Choroid plexus epithelial cell (primary cell): ENCODE measurements at regions not wholly inside any gene's neighbourhood (a gene's known extent, or its start where the extent isn't known, plus 50 kb on each side); places are given as distances from the start of the nearest gene placed in this dataset.
A peak's percentile ranks its signal among the peaks of the same experiment; 100 is the strongest.

Experiments used
- DNase-seq: peaks from one replicate; pipeline ENCODE4 v3.0.0-alpha.2; 2010; ENCODE audit warnings: low read depth
- H3K4me3 ChIP-seq: 2 replicates; pipeline ENCODE4 v1.5.1; 2011; ENCODE audit warnings: low read depth, mild to moderate bottlenecking, control low read depth, low read length, moderate library complexity
- TF ChIP-seq, protein P1 (sequence below): conservative IDR thresholded peaks from 2 replicates; pipeline ENCODE4 v1.5.1; 2011; ENCODE audit warnings: low read depth, mild to moderate bottlenecking, control low read depth, inconsistent platforms, low read length, moderate library complexity

DNA sequence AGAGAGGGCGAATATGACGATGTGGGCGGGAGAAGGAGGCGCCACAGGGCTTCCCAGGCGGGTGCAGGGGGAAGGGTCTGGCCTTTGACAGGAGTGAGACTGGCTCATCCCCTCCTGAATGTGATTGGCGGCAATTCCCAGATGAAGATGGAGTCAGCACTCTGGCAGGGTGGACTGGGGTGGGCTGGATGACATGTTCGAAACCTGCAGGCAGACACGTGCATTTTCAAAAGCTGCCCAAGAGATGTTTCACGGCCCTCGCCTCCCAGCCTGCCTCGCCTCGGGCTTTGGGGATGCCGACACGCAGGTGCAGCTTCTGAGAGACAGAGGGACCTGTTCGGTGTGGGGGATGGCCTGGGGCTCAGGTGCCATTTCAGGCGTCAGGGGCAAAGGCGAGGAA is 66.8 kb upstream of the AFDN start:
- H3K4me3 ChIP-seq = no peak overlapping the region
- no peak for DNase-seq
- TF ChIP-seq, protein P1, sequence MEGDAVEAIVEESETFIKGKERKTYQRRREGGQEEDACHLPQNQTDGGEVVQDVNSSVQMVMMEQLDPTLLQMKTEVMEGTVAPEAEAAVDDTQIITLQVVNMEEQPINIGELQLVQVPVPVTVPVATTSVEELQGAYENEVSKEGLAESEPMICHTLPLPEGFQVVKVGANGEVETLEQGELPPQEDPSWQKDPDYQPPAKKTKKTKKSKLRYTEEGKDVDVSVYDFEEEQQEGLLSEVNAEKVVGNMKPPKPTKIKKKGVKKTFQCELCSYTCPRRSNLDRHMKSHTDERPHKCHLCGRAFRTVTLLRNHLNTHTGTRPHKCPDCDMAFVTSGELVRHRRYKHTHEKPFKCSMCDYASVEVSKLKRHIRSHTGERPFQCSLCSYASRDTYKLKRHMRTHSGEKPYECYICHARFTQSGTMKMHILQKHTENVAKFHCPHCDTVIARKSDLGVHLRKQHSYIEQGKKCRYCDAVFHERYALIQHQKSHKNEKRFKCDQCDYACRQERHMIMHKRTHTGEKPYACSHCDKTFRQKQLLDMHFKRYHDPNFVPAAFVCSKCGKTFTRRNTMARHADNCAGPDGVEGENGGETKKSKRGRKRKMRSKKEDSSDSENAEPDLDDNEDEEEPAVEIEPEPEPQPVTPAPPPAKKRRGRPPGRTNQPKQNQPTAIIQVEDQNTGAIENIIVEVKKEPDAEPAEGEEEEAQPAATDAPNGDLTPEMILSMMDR = no peak

DNA sequence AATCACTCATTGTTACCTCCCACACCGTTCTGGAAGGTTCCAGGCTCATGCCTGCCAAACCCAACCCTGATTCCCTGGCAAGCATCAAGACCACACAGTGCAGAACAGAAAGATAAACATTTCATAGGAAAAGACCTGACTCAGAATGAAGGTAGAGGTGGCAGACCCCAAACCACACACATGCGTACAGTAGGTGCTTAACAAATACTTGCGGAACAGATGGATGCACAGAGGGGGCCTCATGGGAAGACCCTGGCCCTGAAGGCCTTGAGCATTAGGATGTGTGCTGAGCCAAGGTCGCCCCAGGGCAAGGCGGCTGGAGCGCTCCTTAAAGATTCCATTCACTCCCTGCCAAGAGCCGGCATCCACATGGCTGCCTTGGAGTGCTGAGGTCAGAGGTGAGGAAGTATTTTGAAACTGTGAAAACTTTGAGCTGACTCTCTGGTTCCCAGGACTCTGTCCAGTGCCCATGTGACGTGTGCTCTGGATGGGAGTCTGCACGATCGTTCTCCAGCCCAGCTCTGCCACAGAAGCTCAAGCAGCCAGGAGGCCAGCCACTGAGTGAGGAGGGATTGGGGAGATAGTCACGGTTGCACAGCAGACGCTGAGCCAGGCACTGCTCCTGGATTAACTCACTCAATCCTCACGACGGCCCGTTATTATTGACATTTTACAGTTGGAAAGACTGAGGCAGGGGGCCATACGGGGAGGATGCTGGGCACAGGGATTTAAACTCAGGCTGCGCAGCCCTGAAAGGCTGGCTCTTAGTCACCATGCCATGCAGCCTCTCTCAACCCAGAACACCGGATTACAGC is 65.5 kb upstream of the AFDN start:
- TF ChIP-seq, protein P1 = no peak
- H3K4me3 ChIP-seq = no peak overlapping the region
- DNase-seq = peak; percentile 78

DNA sequence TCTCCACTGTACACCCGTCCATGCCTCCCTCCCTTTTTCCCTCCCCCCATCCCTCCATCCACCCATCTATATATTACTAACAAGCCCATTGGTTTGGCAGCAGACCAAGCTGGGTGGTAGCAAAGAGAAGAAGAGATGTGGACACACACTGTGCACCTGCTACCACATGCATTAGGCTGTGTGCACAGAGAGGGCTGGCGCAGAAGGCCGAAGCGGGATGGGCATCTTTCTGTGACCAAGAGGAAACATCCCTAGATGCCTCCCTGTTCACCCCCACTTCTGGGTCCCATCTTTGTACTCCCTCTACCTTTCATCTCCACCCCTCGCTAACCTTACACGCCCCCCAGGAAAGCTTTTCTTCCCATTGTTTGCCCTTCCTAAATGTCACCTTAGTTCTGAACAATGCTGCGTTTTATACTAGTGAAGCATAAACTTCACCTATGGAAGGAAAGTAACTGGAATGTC is 64.9 kb upstream of the AFDN start:
- H3K4me3 ChIP-seq = no peak overlapping the region
- TF ChIP-seq, protein P1 = no peak
- DNase-seq = no peak

DNA sequence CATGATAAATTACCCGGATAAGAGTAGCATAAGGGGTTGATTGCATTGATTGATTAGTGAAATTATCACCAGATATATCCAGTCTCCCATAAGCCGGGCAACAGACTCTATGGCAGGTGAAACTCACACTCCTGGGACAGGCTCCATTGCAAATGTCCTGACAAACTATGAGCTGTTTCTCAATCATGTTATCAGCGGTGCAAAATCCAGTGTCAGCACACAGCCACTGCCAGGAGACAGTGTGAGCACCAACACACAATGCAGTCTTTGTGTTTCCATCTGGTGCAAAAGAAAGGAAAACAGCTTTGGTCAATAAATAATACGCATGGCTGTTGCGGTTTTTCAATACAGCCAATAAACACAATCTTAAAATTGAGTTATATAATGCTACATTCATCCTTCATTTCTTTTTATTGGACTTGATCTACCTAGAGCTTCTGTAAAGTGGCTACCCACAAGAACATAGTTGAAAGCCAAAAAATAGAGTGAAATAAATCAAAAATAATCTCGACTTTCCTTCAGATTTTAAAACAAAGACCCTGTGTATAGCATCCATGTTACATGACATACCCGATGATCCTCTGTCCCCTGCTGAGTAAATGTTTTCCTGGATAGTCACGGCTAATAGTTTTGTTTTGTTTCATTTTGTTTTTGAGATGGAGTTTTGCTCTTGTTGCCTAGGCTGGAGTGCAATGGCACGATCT is 64.3 kb upstream of the AFDN start:
- no peak overlapping the region for H3K4me3 ChIP-seq
- TF ChIP-seq, protein P1 = no peak
- no peak for DNase-seq

DNA sequence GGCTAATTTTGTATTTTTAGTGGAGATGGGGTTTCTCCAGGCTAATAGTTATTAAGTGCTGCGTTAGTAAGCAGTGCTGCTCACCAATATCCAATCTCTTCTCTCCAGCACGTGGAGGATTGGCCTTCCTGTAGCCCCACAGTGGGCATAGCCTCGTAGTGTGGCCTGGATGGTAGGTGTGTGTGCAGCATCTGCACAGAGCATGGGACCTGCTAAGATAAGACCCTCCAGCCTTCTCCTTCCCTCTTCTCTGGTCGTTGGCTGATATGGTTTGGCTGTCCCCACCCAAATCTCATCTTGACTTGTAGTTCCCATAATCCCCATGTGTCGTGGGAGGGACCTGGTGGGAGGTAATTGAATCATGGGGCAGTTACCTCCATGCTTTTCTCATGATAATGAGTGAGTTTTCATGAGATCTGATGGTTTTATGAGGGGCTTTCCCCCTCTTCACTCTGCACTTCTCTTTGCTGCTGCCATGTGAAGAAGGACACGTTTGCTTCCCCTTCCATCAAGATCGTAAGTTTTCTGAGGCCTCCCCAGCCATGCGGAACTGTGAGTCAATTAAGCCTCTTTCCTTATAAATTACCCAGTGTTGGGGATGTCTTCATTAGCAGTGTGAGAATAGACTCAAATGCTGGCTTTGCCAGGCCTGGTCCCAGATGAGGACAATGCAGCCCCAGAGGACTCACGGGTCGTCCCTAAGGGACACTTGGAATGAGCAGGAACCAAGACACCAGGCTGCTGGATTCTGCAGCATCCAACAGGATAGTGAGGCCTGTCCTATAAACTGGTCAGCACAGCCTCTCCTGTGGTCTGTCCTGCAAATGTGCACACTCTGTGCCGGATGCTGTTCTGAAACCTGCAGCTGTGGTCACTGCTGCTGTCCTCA is 63.4 kb upstream of the AFDN start:
- TF ChIP-seq, protein P1 = no peak
- no peak for DNase-seq
- no peak overlapping the region for H3K4me3 ChIP-seq

DNA sequence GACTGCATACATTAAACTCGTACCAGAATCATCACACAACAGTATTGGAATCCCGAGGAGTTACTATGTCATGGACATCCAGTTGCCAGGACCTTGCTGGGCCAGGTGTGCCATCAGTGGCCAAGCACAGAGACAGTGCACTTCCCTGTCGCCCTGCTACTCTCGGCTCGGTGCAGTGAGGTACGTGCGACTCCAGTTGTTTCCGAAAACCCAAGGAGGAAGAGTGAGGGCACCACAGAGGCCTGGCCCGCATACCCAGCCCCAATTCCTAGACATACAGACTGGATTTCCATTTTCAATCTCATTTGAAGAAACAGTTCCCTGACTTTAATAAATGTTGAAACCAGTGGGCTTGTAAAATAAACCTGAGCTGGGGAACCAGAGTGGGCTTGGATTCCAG is 62.5 kb upstream of the AFDN start:
- no peak for DNase-seq
- TF ChIP-seq, protein P1 = no peak

More for the DNA sequence above, 62.5 kb upstream of the AFDN start:
- H3K4me3 ChIP-seq = no peak overlapping the region
